B cell (primary cell): ENCODE measurements at regions not wholly inside any gene's neighbourhood (a gene's known extent, or its start where the extent isn't known, plus 50 kb on each side); places are given as distances from the start of the nearest gene placed in this dataset.

Source experiments
- EZH2 ChIP-seq: IDR thresholded peaks from 2 replicates; pipeline ENCODE4 v1.6.1; 2012; ENCODE audit warnings: borderline replicate concordance, low read depth, mild to moderate bottlenecking, moderate library complexity, low read length; ENCODE audit not compliant: insufficient read depth, poor library complexity, severe bottlenecking
- TF ChIP-seq, protein P1 (sequence below): fragments of 200-600 bp; IDR thresholded peaks from one replicate; pipeline ENCODE4 v1.8.0; 2022; ENCODE audit warnings: antibody characterized with exemption, mild to moderate bottlenecking

DNA sequence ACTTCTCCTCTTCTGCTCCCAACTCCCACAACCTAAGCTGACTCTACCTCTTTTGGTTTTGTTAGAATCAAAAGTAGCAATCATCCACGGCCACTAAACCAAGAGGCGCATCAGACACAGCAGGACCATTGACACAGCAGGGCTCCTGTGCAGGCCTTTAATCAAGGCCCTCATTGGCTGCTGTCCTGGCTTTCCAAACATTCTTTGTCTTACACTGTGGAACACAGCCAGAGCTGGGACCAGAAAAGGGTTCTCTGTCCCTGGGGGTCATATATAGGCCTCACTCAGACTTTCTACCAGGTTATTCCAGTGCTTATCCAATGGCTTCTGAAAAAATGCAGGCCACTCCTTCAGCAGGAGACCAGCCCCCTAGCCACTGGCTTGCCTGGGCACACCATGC, 212.7 kb upstream of the NTM start:
- TF ChIP-seq, protein P1, sequence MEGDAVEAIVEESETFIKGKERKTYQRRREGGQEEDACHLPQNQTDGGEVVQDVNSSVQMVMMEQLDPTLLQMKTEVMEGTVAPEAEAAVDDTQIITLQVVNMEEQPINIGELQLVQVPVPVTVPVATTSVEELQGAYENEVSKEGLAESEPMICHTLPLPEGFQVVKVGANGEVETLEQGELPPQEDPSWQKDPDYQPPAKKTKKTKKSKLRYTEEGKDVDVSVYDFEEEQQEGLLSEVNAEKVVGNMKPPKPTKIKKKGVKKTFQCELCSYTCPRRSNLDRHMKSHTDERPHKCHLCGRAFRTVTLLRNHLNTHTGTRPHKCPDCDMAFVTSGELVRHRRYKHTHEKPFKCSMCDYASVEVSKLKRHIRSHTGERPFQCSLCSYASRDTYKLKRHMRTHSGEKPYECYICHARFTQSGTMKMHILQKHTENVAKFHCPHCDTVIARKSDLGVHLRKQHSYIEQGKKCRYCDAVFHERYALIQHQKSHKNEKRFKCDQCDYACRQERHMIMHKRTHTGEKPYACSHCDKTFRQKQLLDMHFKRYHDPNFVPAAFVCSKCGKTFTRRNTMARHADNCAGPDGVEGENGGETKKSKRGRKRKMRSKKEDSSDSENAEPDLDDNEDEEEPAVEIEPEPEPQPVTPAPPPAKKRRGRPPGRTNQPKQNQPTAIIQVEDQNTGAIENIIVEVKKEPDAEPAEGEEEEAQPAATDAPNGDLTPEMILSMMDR, result no peak
- TF ChIP-seq EZH2, result no peak
